KG1 (cell line): ENCODE measurements at regions not wholly inside any gene's neighbourhood (a gene's known extent, or its start where the extent isn't known, plus 50 kb on each side); places are given as distances from the start of the nearest gene placed in this dataset.

Experiments used
- DNase-seq: peaks from one replicate; lab custom pipeline; 2025; lab: John Stamatoyannopoulos, UW

GRCh38 chr7:54956865-54957264 is 62.0 kb upstream of the EGFR start:
- DNase-seq = no peak

GRCh38 chr7:54960517-54960916 is 58.3 kb upstream of the EGFR start:
- DNase-seq = no peak

- no peak for DNase-seq
These were observed 57.4 kb upstream of the EGFR start for GRCh38 chr7:54961391-54961790.

- DNase-seq = no peak
These were observed 55.7 kb upstream of the EGFR start for GRCh38 chr7:54963155-54963554.

GRCh38 chr7:54964136-54964535 is 54.7 kb upstream of the EGFR start:
- no peak for DNase-seq

- no peak for DNase-seq
These were observed 51.4 kb upstream of the EGFR start for GRCh38 chr7:54967377-54967776.

GRCh38 chr7:54968018-54968417 is 50.8 kb upstream of the EGFR start:
- no peak for DNase-seq
